ENCODE measurements at regions not wholly inside any gene's neighbourhood (a gene's known extent, or its start where the extent isn't known, plus 50 kb on each side); places are given as distances from the start of the nearest gene placed in this dataset.

DNA sequence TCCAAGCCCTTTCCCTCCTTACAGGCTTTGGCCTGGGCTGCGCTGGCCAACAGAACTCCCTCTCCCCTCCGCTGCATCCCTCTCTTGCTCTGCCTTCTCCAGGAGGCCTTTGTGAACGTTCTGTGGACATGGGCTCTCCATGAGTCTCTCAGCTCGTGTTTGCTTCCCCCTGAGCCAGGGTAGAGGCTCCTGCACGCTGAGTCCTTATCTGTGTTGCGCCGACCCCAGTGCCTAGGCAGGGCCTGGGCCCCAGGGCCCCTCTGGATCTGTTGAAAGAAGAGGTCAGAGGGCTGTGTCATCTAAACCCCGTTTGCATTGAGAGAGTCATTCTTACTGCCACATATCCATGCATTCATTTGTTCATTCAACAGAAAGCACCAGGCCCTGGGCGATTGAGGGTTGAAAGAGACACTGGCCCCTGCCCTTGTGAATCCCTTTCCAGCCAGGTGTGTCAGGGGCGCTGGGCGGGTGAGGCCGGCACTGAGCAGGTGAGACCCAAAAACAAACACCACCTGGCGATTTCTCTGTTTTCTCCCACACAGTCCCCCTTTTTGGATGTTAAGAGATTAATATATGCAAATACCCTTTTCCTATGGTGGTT lies 111.2 kb upstream of the IER5L start:
- TF ChIP-seq, protein P1, sequence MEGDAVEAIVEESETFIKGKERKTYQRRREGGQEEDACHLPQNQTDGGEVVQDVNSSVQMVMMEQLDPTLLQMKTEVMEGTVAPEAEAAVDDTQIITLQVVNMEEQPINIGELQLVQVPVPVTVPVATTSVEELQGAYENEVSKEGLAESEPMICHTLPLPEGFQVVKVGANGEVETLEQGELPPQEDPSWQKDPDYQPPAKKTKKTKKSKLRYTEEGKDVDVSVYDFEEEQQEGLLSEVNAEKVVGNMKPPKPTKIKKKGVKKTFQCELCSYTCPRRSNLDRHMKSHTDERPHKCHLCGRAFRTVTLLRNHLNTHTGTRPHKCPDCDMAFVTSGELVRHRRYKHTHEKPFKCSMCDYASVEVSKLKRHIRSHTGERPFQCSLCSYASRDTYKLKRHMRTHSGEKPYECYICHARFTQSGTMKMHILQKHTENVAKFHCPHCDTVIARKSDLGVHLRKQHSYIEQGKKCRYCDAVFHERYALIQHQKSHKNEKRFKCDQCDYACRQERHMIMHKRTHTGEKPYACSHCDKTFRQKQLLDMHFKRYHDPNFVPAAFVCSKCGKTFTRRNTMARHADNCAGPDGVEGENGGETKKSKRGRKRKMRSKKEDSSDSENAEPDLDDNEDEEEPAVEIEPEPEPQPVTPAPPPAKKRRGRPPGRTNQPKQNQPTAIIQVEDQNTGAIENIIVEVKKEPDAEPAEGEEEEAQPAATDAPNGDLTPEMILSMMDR (IDR thresholded peaks at IDR 0.05), result no peak
- no peak for TF ChIP-seq POLR2A (IDR thresholded peaks at IDR 0.05)
